ENCODE measurements at regions not wholly inside any gene's neighbourhood (a gene's known extent, or its start where the extent isn't known, plus 50 kb on each side); places are given as distances from the start of the nearest gene placed in this dataset.

DNA sequence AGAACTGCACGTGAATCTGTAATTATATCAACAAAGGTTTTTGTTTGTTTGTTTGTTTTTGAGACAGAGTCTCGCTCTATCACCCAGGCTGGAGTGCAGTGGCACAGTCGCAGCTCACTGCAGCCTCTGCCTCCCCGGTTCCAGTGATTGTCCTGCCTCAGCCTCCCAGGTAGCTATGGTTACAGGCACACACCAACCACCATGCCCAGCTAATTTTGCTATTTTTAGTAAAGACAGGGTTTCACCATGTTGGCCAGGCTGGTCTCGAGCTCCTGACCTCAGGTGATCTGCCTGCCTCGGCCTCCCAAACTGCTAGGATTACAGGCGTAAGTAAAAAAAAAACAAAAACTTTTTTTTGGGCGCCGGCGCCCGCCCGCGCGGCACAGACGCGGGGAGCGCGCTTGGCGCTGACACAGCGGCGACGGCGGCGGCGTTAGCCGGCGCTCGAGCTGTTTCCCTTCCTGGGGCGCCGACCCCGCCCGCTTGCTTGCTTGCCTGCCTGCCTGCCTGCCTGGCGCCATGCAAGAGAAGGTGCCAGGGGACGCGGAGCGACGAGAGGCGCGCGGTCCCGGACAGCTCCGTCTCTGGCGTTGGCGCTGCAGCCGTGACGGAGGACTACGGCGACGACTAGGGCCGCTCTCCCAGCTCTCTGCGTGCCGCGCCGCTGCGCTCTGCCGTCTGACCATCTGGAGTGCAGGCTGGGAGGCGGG lies 171.4 kb upstream of the NUPR2 start:
- TF ChIP-seq EZH2 (IDR thresholded peaks at IDR 0.05; ENCODE audit: low read depth): no peak
- TF ChIP-seq, protein P1, sequence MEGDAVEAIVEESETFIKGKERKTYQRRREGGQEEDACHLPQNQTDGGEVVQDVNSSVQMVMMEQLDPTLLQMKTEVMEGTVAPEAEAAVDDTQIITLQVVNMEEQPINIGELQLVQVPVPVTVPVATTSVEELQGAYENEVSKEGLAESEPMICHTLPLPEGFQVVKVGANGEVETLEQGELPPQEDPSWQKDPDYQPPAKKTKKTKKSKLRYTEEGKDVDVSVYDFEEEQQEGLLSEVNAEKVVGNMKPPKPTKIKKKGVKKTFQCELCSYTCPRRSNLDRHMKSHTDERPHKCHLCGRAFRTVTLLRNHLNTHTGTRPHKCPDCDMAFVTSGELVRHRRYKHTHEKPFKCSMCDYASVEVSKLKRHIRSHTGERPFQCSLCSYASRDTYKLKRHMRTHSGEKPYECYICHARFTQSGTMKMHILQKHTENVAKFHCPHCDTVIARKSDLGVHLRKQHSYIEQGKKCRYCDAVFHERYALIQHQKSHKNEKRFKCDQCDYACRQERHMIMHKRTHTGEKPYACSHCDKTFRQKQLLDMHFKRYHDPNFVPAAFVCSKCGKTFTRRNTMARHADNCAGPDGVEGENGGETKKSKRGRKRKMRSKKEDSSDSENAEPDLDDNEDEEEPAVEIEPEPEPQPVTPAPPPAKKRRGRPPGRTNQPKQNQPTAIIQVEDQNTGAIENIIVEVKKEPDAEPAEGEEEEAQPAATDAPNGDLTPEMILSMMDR (conservative IDR thresholded peaks at IDR 0.05): no peak
- Histone ChIP-seq H3F3A (ENCODE audit: insufficient read depth, low read depth) (no peaks in the 10 kb centered on the region), H3K9me3 (ENCODE audit: insufficient read depth, low read depth) (no peaks in the 10 kb centered on the region), H4K20me1 (ENCODE audit: insufficient read depth) (no peaks in the 10 kb centered on the region), H3K9me2 (ENCODE audit: insufficient read depth) (no peaks in the 10 kb centered on the region), H3K36me3 (ENCODE audit: low read depth) (no peaks in the 10 kb centered on the region), H3K4me1 (replicated peaks; ENCODE audit: insufficient read depth) (no peaks in the 10 kb centered on the region), H2AFZ (no peak overlapping the region), H3K4me2 (no peak overlapping the region), H3K27me3 (ENCODE audit: insufficient read depth, low read depth) (peaks cover 8% of the 10 kb centered on the region; the same call in 1 of the 2 replicates), H3K27ac (no peak overlapping the region), H3K4me3 (no peak overlapping the region), H3K79me2 (ENCODE audit: low read depth) (no peaks in the 10 kb centered on the region)
- no peak for DNase-seq
- no TSS peak for BruUV-seq (replicated peaks)
- CTCF ChIA-PET: interaction anchor here (0.7 kb wide), 1 partner anchor 66 kb away, joined by 12 read pairs; no protein-coding TSS in a partner anchor
- POLR2A ChIA-PET (ENCODE audit: unreplicated experiment): no interaction called here
- intact Hi-C loops (cut with micrococcal nuclease; ENCODE audit: unreplicated experiment): no loop called here

DNA sequence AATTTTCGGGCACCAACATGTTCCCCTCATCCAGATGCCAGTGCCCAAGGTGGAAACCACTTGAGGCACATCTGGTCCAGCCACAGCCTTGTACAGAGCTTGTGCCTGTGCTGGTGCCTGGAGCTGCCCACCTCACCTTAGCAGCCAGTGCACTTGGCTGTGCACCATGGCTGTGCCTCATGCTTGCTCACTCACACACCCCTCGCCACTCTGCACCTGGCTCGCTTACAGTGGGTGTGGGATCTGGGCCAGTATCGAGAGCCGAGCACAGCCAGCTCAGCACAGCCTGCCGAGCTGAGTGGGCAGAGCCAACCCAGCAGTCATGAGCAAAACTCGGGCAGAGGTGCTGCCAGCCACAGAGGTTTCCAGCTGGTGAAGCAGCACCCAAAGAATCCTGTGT lies 139.9 kb upstream of the NUPR2 start:
- no peak overlapping the region for H3K4me2 ChIP-seq
- no peak for TF ChIP-seq EZH2 (IDR thresholded peaks at IDR 0.05; ENCODE audit: low read depth)
- TF ChIP-seq, protein P1 (conservative IDR thresholded peaks at IDR 0.05): no peak

DNA sequence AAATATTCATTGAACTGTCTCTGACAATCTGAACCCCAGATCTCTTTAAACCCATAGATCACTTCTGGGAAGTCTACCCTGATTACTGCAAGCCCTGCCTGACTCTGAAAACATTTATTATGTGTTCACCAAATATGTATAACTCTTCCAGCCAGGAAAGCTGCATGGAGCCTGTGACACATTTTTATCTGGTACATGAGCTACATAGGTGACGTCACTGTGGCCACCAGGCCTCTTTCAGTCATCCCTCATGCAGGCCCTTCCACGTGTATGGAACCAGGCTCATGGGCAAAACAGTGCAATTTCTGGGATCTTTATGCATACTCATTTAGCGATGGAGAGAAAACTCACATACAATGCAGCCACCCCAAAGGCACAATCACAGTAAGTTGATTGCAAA lies 133.9 kb upstream of the NUPR2 start:
- Histone ChIP-seq H3K79me2 (ENCODE audit: low read depth) (no peaks in the 10 kb centered on the region), H3K4me3 (no peak overlapping the region), H3K9me3 (ENCODE audit: insufficient read depth, low read depth) (no peaks in the 10 kb centered on the region), H3K9me2 (ENCODE audit: insufficient read depth) (no peaks in the 10 kb centered on the region), H3K36me3 (ENCODE audit: low read depth) (no peaks in the 10 kb centered on the region), H2AFZ (no peak overlapping the region), H3K27ac (no peak overlapping the region), H3K4me1 (replicated peaks; ENCODE audit: insufficient read depth) (no peaks in the 10 kb centered on the region), H3K27me3 (ENCODE audit: insufficient read depth, low read depth) (no peaks in the 10 kb centered on the region), H3F3A (ENCODE audit: insufficient read depth, low read depth) (no peaks in the 10 kb centered on the region), H3K4me2 (no peak overlapping the region), H4K20me1 (ENCODE audit: insufficient read depth) (no peaks in the 10 kb centered on the region)
- DNase-seq: no peak
- TF ChIP-seq EZH2 (IDR thresholded peaks at IDR 0.05; ENCODE audit: low read depth): no peak
- TF ChIP-seq, protein P1 (conservative IDR thresholded peaks at IDR 0.05): no peak
- intact Hi-C loops (cut with micrococcal nuclease; ENCODE audit: unreplicated experiment): no loop called here
- BruUV-seq (replicated peaks): no TSS peak
- ChIA-PET CTCF (no interaction called here), POLR2A (ENCODE audit: unreplicated experiment) (no interaction called here)

More for the DNA sequence above, 139.9 kb upstream of the NUPR2 start:
- Histone ChIP-seq H3K4me1 (replicated peaks; ENCODE audit: insufficient read depth) (no peaks in the 10 kb centered on the region), H3K27me3 (ENCODE audit: insufficient read depth, low read depth) (no peaks in the 10 kb centered on the region), H3K9me3 (ENCODE audit: insufficient read depth, low read depth) (no peaks in the 10 kb centered on the region), H4K20me1 (ENCODE audit: insufficient read depth) (no peaks in the 10 kb centered on the region), H3K9me2 (ENCODE audit: insufficient read depth) (no peaks in the 10 kb centered on the region), H3F3A (ENCODE audit: insufficient read depth, low read depth) (no peaks in the 10 kb centered on the region), H3K36me3 (ENCODE audit: low read depth) (no peaks in the 10 kb centered on the region), H3K4me3 (no peak overlapping the region), H3K79me2 (ENCODE audit: low read depth) (no peaks in the 10 kb centered on the region), H2AFZ (no peak overlapping the region), H3K27ac (no peak overlapping the region)
- no peak for DNase-seq
- ChIA-PET CTCF (no interaction called here), POLR2A (ENCODE audit: unreplicated experiment) (no interaction called here)
- intact Hi-C loops (cut with micrococcal nuclease; ENCODE audit: unreplicated experiment): no loop called here
- BruUV-seq (replicated peaks): no TSS peak

Data from PC-9 (cell line).